Vagina (tissue), 2 donors: ENCODE measurements at regions not wholly inside any gene's neighbourhood (a gene's known extent, or its start where the extent isn't known, plus 50 kb on each side); places are given as distances from the start of the nearest gene placed in this dataset.

Source experiments
- DNase-seq, 2 donors: peaks; one replicate each; pipeline ENCODE4 v3.0.0-alpha.2; 2017; ENCODE audit errors: extremely low spot score in 2 of 2
- H3K27ac ChIP-seq: fragments of 200-600 bp; sonication (generic); one replicate; pipeline ENCODE4 v1.5.1; 2019
- H3K27me3 ChIP-seq: fragments of 200-600 bp; sonication (generic); one replicate; pipeline ENCODE4 v1.5.1; 2019
- H3K36me3 ChIP-seq, 2 donors: fragments of 200-600 bp; sonication (generic); one replicate each; pipeline ENCODE4 v1.5.1; 2017 to 2019
- H3K4me1 ChIP-seq: fragments of 200-600 bp; sonication (generic); one replicate; pipeline ENCODE4 v1.5.1; 2019
- H3K4me3 ChIP-seq, 2 donors: fragments of 200-600 bp; sonication (generic); 1 replicate in 1 of 2; 2 replicates in 1 of 2; pipeline ENCODE4 v1.5.1; 2016 to 2019
- H3K9me3 ChIP-seq: fragments of 200-600 bp; sonication (generic); one replicate; pipeline ENCODE4 v1.5.1; 2019
- CTCF ChIP-seq, 3 experiments: fragments of 450-650 bp in 2 of 3; fragments of 200-600 bp in 1 of 3; sonication (generic) in 1 of 3; IDR thresholded peaks; one replicate each; pipeline ENCODE4 v1.5.1; 2017 to 2019; ENCODE audit warnings: antibody characterized with exemption in 3 of 3, mild to moderate bottlenecking in 2 of 3, moderate library complexity in 2 of 3
- POLR2A ChIP-seq, 2 donors: fragments of 450-650 bp; IDR thresholded peaks; one replicate each; pipeline ENCODE4 v1.6.1; 2017; ENCODE audit warnings: antibody characterized with exemption in 2 of 2, mild to moderate bottlenecking in 2 of 2, moderate library complexity in 2 of 2
- POLR2AphosphoS5 ChIP-seq, 2 donors: sonication (generic); formaldehyde crosslinking; IDR thresholded peaks; one replicate each; pipeline ENCODE4 v1.9.0; 2017; ENCODE audit warnings: antibody characterized with exemption in 2 of 2, mild to moderate bottlenecking in 2 of 2, low read depth in 1 of 2; ENCODE audit not compliant: insufficient read depth in 1 of 2
- intact Hi-C: fragments of 100-400 bp; cut with DNase I; formaldehyde crosslinking; loops from one replicate; pipeline ENCODE4 v1.15.1; 2023

GRCh38 chr2:15805772-15806171 lies 134.6 kb upstream of the MYCN start:
- intact Hi-C loops, result no loop called here
- DNase-seq, result no peak
- Histone ChIP-seq H3K36me3 (no peaks in the 10 kb centered on the region), H3K27ac (no peak overlapping the region), H3K27me3 (no peaks in the 10 kb centered on the region), H3K4me3 (no peak overlapping the region), H3K4me1 (no peaks in the 10 kb centered on the region), H3K9me3 (no peaks in the 10 kb centered on the region)
- no peak for TF ChIP-seq POLR2AphosphoS5 (IDR thresholded peaks at IDR 0.05; ENCODE audit: insufficient read depth in 1 of 2, low read depth in 1 of 2)
- TF ChIP-seq POLR2A (IDR thresholded peaks at IDR 0.05), result no peak

GRCh38 chr2:15806801-15807417 lies 133.4 kb upstream of the MYCN start:
- Histone ChIP-seq H3K27me3 (no peaks in the 10 kb centered on the region), H3K4me3 (no peak overlapping the region), H3K27ac (no peak overlapping the region), H3K36me3 (no peaks in the 10 kb centered on the region), H3K4me1 (no peaks in the 10 kb centered on the region), H3K9me3 (no peaks in the 10 kb centered on the region)
- intact Hi-C loops, result no loop called here
- DNase-seq, result no peak
- TF ChIP-seq CTCF (IDR thresholded peaks at IDR 0.05) (no peak), POLR2A (IDR thresholded peaks at IDR 0.05) (no peak), POLR2AphosphoS5 (IDR thresholded peaks at IDR 0.05; ENCODE audit: insufficient read depth in 1 of 2, low read depth in 1 of 2) (no peak)

- no peaks in the 10 kb centered on the region for H3K27me3 ChIP-seq
- H3K9me3 ChIP-seq, result no peaks in the 10 kb centered on the region
- TF ChIP-seq POLR2A (IDR thresholded peaks at IDR 0.05) (no peak), CTCF (IDR thresholded peaks at IDR 0.05) (no peak)
- intact Hi-C loops, result no loop called here
- no peaks in the 10 kb centered on the region for H3K4me1 ChIP-seq
- no peak overlapping the region for H3K4me3 ChIP-seq
- no peaks in the 10 kb centered on the region for H3K36me3 ChIP-seq
- no peak for DNase-seq
- H3K27ac ChIP-seq, result no peak overlapping the region
Observed at GRCh38 chr2:15807418-15808203, 132.7 kb upstream of the MYCN start.

GRCh38 chr2:15808204-15808910 lies 132.0 kb upstream of the MYCN start:
- no peak for TF ChIP-seq CTCF (IDR thresholded peaks at IDR 0.05)
- no peak for TF ChIP-seq POLR2AphosphoS5 (IDR thresholded peaks at IDR 0.05; ENCODE audit: insufficient read depth in 1 of 2, low read depth in 1 of 2)
- TF ChIP-seq POLR2A (IDR thresholded peaks at IDR 0.05), result no peak
- intact Hi-C loops, result no loop called here
- Histone ChIP-seq H3K36me3 (no peaks in the 10 kb centered on the region), H3K27ac (no peak overlapping the region), H3K9me3 (no peaks in the 10 kb centered on the region), H3K27me3 (no peaks in the 10 kb centered on the region), H3K4me3 (no peak overlapping the region), H3K4me1 (no peaks in the 10 kb centered on the region)
- DNase-seq, result no peak

- Histone ChIP-seq H3K4me1 (no peaks in the 10 kb centered on the region), H3K36me3 (no peaks in the 10 kb centered on the region), H3K4me3 (no peak overlapping the region), H3K27ac (no peak overlapping the region), H3K9me3 (no peaks in the 10 kb centered on the region), H3K27me3 (no peaks in the 10 kb centered on the region)
- intact Hi-C loops, result no loop called here
- TF ChIP-seq POLR2A (IDR thresholded peaks at IDR 0.05) (no peak), CTCF (IDR thresholded peaks at IDR 0.05) (no peak), POLR2AphosphoS5 (IDR thresholded peaks at IDR 0.05; ENCODE audit: insufficient read depth in 1 of 2, low read depth in 1 of 2) (no peak)
- DNase-seq, result no peak
Observed at GRCh38 chr2:15808944-15809343, 131.4 kb upstream of the MYCN start.
